Subcutaneous abdominal adipose tissue (tissue), 5 donors: ENCODE measurements at regions not wholly inside any gene's neighbourhood (a gene's known extent, or its start where the extent isn't known, plus 50 kb on each side); places are given as distances from the start of the nearest gene placed in this dataset.
"Not testable (repeated sequence)": the region's sequence is repeated elsewhere in the genome, so short reads cannot be mapped to it uniquely, and the experiment has no call there.

Experiments used
- H3K27ac ChIP-seq: one replicate; pipeline ENCODE4 v1.7.0; 2013; ENCODE audit warnings: low read depth, mild to moderate bottlenecking, inconsistent platforms, low read length, moderate library complexity
- H3K27me3 ChIP-seq, 5 donors: one replicate each; pipeline ENCODE4 v1.7.0; 2013; ENCODE audit warnings: low read length in 5 of 5, inconsistent platforms in 1 of 5; ENCODE audit not compliant: control insufficient read depth in 5 of 5, insufficient read depth in 4 of 5
- H3K36me3 ChIP-seq, 5 donors: one replicate each; pipeline ENCODE4 v1.7.0; 2013; ENCODE audit warnings: low read length in 5 of 5; ENCODE audit not compliant: control insufficient read depth in 5 of 5, insufficient read depth in 5 of 5
- H3K4me1 ChIP-seq, 5 donors: one replicate each; pipeline ENCODE4 v1.7.0; 2013; ENCODE audit warnings: low read length in 5 of 5, mild to moderate bottlenecking in 3 of 5, moderate library complexity in 1 of 5; ENCODE audit not compliant: control insufficient read depth in 5 of 5, insufficient read depth in 5 of 5
- H3K4me3 ChIP-seq, 5 donors: one replicate each; pipeline ENCODE4 v1.7.0; 2013; ENCODE audit warnings: low read length in 5 of 5, low read depth in 1 of 5
- H3K9ac ChIP-seq, 5 donors: one replicate each; pipeline ENCODE4 v1.7.0; 2013; ENCODE audit warnings: low read length in 5 of 5, mild to moderate bottlenecking in 4 of 5, moderate library complexity in 3 of 5
- H3K9me3 ChIP-seq, 5 donors: one replicate each; pipeline ENCODE4 v1.7.0; 2013; ENCODE audit warnings: low read length in 5 of 5; ENCODE audit not compliant: control insufficient read depth in 5 of 5
- donor health status: healthy.
- donor health status: healthy.
- donor health status: healthy.
- donor health status: healthy.
- donor health status: healthy.

- Histone ChIP-seq H3K4me3 (no peak overlapping the region), H3K36me3 (no peaks in the 10 kb centered on the region), H3K9me3 (peaks cover 0 to 6% (median 3%) of the 10 kb centered on the region in 5 donors), H3K27ac (no peak overlapping the region), H3K4me1 (no peaks in the 10 kb centered on the region), H3K9ac (no peak overlapping the region), H3K27me3 (no peaks in the 10 kb centered on the region)
Measured at GRCh38 chr13:68897331-68897928, 1210.2 kb upstream of the ATXN8OS start.

GRCh38 chr13:68895696-68896095 is 1211.9 kb upstream of the ATXN8OS start:
- Histone ChIP-seq H3K4me3 (no peak overlapping the region), H3K27me3 (no peaks in the 10 kb centered on the region), H3K9me3 (peaks cover 0 to 6% (median 3%) of the 10 kb centered on the region in 5 donors), H3K27ac (no peak overlapping the region), H3K4me1 (no peaks in the 10 kb centered on the region), H3K9ac (no peak overlapping the region), H3K36me3 (no peaks in the 10 kb centered on the region)

- not testable (repeated sequence) for H3K27me3 ChIP-seq, H3K36me3 ChIP-seq, H3K9ac ChIP-seq, H3K4me1 ChIP-seq, H3K27ac ChIP-seq, H3K4me3 ChIP-seq, H3K9me3 ChIP-seq
Measured at GRCh38 chr13:68893721-68894120, 1213.9 kb upstream of the ATXN8OS start.

- H3K9me3 ChIP-seq, H3K4me1 ChIP-seq, H3K4me3 ChIP-seq, H3K27ac ChIP-seq, H3K9ac ChIP-seq, H3K27me3 ChIP-seq, H3K36me3 ChIP-seq: not testable (repeated sequence)
Measured at GRCh38 chr13:68892596-68892995, 1215.0 kb upstream of the ATXN8OS start.

- not testable (repeated sequence) for H3K4me1 ChIP-seq, H3K9ac ChIP-seq, H3K36me3 ChIP-seq, H3K27ac ChIP-seq, H3K4me3 ChIP-seq, H3K27me3 ChIP-seq, H3K9me3 ChIP-seq
Measured at GRCh38 chr13:68890101-68890500, 1217.5 kb upstream of the ATXN8OS start.

GRCh38 chr13:68888832-68889231 is 1218.8 kb upstream of the ATXN8OS start:
- no peak overlapping the region for H3K4me3 ChIP-seq

GRCh38 chr13:68872338-68872737 is 1235.3 kb upstream of the ATXN8OS start:
- Histone ChIP-seq H3K9ac (no peak overlapping the region), H3K9me3 (peaks cover 0 to 1% (median 0%) of the 10 kb centered on the region in 5 donors), H3K27ac (no peak overlapping the region), H3K4me3 (no peak overlapping the region), H3K27me3 (no peaks in the 10 kb centered on the region), H3K36me3 (no peaks in the 10 kb centered on the region), H3K4me1 (no peaks in the 10 kb centered on the region)

More at GRCh38 chr13:68888832-68889231, 1218.8 kb upstream of the ATXN8OS start:
- Histone ChIP-seq H3K4me1 (no peaks in the 10 kb centered on the region), H3K9ac (no peak overlapping the region), H3K36me3 (no peaks in the 10 kb centered on the region), H3K9me3 (peaks cover 0 to 5% (median 0%) of the 10 kb centered on the region in 5 donors), H3K27ac (no peak overlapping the region), H3K27me3 (no peaks in the 10 kb centered on the region)

GRCh38 chr13:68851026-68851425 is 1256.6 kb upstream of the ATXN8OS start:
- no peaks in the 10 kb centered on the region for H3K27me3 ChIP-seq
- no peaks in the 10 kb centered on the region for H3K36me3 ChIP-seq
- no peaks in the 10 kb centered on the region for H3K4me1 ChIP-seq
- H3K27ac ChIP-seq, result no peak overlapping the region
- peaks cover 0 to 5% (median under 1%) of the 10 kb centered on the region in 5 donors for H3K9me3 ChIP-seq
- H3K4me3 ChIP-seq, result no peak overlapping the region
- H3K9ac ChIP-seq, result no peak overlapping the region

- Histone ChIP-seq H3K36me3 (no peaks in the 10 kb centered on the region), H3K4me1 (no peaks in the 10 kb centered on the region), H3K9me3 (peaks cover 0 to 11% (median 6%) of the 10 kb centered on the region in 5 donors), H3K9ac (no peak overlapping the region), H3K27me3 (no peaks in the 10 kb centered on the region), H3K4me3 (no peak overlapping the region), H3K27ac (no peak overlapping the region)
Measured at GRCh38 chr13:68850160-68850559, 1257.5 kb upstream of the ATXN8OS start.

GRCh38 chr13:68846663-68847062 is 1261.0 kb upstream of the ATXN8OS start:
- no peaks in the 10 kb centered on the region for H3K36me3 ChIP-seq
- H3K9me3 ChIP-seq, result peaks cover 0 to 11% (median 8%) of the 10 kb centered on the region in 5 donors
- no peak overlapping the region for H3K9ac ChIP-seq
- no peak overlapping the region for H3K27ac ChIP-seq
- H3K4me1 ChIP-seq, result no peaks in the 10 kb centered on the region
- no peaks in the 10 kb centered on the region for H3K27me3 ChIP-seq
- H3K4me3 ChIP-seq, result no peak overlapping the region

- no peak overlapping the region for H3K4me3 ChIP-seq
- no peak overlapping the region for H3K27ac ChIP-seq
- no peak overlapping the region for H3K9ac ChIP-seq
- H3K36me3 ChIP-seq, result no peaks in the 10 kb centered on the region
- H3K4me1 ChIP-seq, result no peaks in the 10 kb centered on the region
- no peaks in the 10 kb centered on the region for H3K27me3 ChIP-seq
- no peaks in the 10 kb centered on the region for H3K9me3 ChIP-seq
Measured at GRCh38 chr13:68834375-68834774, 1273.3 kb upstream of the ATXN8OS start.
